Pancreas (tissue), 10 donors: ENCODE measurements at regions not wholly inside any gene's neighbourhood (a gene's known extent, or its start where the extent isn't known, plus 50 kb on each side); places are given as distances from the start of the nearest gene placed in this dataset.

Experiments
- ATAC-seq, 4 donors: fragments of 200-7000 bp; cut with Tn5 transposase; one replicate each; pipeline versions ENCODE4 v1.8.0 to v1.9.1; 2020; ENCODE audit warnings: mild to moderate bottlenecking in 4 of 4, moderate library complexity in 4 of 4
- DNase-seq, 6 donors: peaks; one replicate each; pipeline ENCODE4 v3.0.0-alpha.2; 2020
- FAIRE-seq: peaks from 2 replicates; lab custom pipeline; 2012; peaks lifted over from hg19 to GRCh38; lab: Jason Lieb, UNC
- H3K27ac ChIP-seq, 4 donors: fragments of 200-600 bp; sonication (generic); 1 replicate in 3 of 4; 2 replicates in 1 of 4; pipeline versions ENCODE4 v1.5.0 to v1.8.0; 2020
- H3K27me3 ChIP-seq, 4 donors: fragments of 200-600 bp; one replicate each; pipeline ENCODE4 v1.8.0; 2021
- H3K36me3 ChIP-seq, 3 donors: fragments of 200-600 bp; sonication (generic) in 1 of 3; one replicate each; pipeline versions ENCODE4 v1.5.0 to v1.8.0; 2020 to 2021
- H3K4me1 ChIP-seq, 3 donors: fragments of 200-600 bp; one replicate each; pipeline ENCODE4 v1.8.0; 2021
- H3K4me3 ChIP-seq, 4 donors: fragments of 200-600 bp; sonication (generic) in 2 of 4; one replicate each; pipeline versions ENCODE4 v1.5.0 to v1.8.0; 2020 to 2021
- H3K9me3 ChIP-seq, 4 donors: fragments of 200-600 bp; one replicate each; pipeline ENCODE4 v1.8.0; 2021
- WGBS, 2 donors: extraction: QIAGEN DNeasy Blood & Tissue Kit; methylation state at CpG; one replicate each; pipeline ENCODE4 v1.1.7; 2013; 5-methylcytosine and 5-hydroxymethylcytosine counted together
- intact Hi-C, 3 donors: fragments of 100-400 bp; cut with DNase I; formaldehyde crosslinking; loops; one replicate each; pipeline versions ENCODE4 v1.11.1 to v1.14.2; 2022
- TF ChIP-seq, protein P1 (sequence below), 4 donors: fragments of 200-600 bp; sonication (generic) in 3 of 4; IDR thresholded peaks; one replicate each; pipeline versions ENCODE4 v1.5.0 to v1.8.0; 2021; ENCODE audit warnings: antibody characterized with exemption in 4 of 4
- donor health status: healthy with polysubstance abuse.
- donor health status: DM: no; HTN: no; CAD: no; lungs with moderate emphysema.
- donor health status: DM: no; HTN: no; CAD: no.
- donor health status: control.
- donor health status: control.
- donor health status: Bipolar disorder and iron deficiency.
- donor health status: DM: yes; HTN: yes; CAD: no.
- donor health status: DM: no; HTN: no; CAD: no.
- donor health status: DM: no; HTN: no; CAD: no.
- donor health status: DM: yes; HTN: yes; CAD: no.

DNA sequence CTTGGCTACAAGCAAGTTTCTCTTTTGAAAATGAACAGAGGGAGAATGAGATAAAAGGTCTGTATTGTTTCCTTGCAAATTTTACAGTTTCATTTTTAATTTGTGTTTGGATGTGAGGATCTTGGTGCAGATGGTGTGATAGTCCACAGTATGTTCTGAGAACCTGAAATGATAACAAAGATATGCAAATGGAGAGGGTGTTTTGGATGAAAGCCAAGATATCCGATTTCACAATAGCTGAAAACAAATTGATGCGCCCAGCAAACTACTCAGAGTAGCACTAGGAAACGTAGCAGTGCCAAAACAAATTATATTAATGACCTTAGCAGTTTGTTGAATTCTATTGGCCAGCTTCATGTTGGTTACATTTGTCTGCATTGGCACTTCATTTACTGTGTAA is 683.5 kb downstream of the TMEM182 start:
- no peak for ATAC-seq
- intact Hi-C loops: no loop called here
- WGBS, 2 donors: 25 to 35% methylated on average over 3 of the region's 3 CpGs

DNA sequence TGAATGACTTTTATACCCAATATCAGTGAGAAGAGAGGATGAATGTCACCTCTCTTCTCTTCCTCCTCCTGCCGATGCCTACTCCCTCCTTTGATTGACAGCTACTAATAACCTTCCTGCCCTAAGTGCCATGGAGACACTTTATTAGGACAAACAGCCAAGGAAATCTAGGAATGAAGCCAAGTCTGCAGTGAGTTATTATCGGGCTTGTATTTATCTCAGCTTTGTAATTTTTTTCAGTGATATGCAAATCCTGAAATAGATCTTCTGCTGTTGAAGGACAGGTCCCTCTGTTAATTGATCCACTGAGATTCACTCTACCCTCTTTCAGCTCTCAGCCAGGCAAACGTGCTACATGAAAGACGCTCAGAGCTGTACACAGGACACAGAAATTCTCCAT is 686.7 kb downstream of the TMEM182 start:
- intact Hi-C loops: no loop called here
- Histone ChIP-seq H3K4me1 (no peaks in the 10 kb centered on the region), H3K27ac (no peak overlapping the region), H3K9me3 (no peaks in the 10 kb centered on the region), H3K27me3 (peaks cover 0 to 9% (median 2%) of the 10 kb centered on the region in 4 donors), H3K36me3 (no peaks in the 10 kb centered on the region), H3K4me3 (no peak overlapping the region)
- no peak for DNase-seq
- TF ChIP-seq, protein P1, sequence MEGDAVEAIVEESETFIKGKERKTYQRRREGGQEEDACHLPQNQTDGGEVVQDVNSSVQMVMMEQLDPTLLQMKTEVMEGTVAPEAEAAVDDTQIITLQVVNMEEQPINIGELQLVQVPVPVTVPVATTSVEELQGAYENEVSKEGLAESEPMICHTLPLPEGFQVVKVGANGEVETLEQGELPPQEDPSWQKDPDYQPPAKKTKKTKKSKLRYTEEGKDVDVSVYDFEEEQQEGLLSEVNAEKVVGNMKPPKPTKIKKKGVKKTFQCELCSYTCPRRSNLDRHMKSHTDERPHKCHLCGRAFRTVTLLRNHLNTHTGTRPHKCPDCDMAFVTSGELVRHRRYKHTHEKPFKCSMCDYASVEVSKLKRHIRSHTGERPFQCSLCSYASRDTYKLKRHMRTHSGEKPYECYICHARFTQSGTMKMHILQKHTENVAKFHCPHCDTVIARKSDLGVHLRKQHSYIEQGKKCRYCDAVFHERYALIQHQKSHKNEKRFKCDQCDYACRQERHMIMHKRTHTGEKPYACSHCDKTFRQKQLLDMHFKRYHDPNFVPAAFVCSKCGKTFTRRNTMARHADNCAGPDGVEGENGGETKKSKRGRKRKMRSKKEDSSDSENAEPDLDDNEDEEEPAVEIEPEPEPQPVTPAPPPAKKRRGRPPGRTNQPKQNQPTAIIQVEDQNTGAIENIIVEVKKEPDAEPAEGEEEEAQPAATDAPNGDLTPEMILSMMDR (IDR thresholded peaks at IDR 0.05): no peak
- ATAC-seq: no peak
- no peak for FAIRE-seq
- 10 to 11% methylated on average over 4 of the region's 4 CpGs for WGBS, 2 donors

More for the DNA sequence above, 683.5 kb downstream of the TMEM182 start:
- H3K27ac ChIP-seq: no peak overlapping the region
- no peaks in the 10 kb centered on the region for H3K9me3 ChIP-seq
- FAIRE-seq (no peak), DNase-seq (no peak)
- TF ChIP-seq, protein P1 (IDR thresholded peaks at IDR 0.05): no peak
- H3K36me3 ChIP-seq: no peaks in the 10 kb centered on the region
- no peaks in the 10 kb centered on the region for H3K4me1 ChIP-seq
- peaks cover 0 to 9% (median 2%) of the 10 kb centered on the region in 4 donors for H3K27me3 ChIP-seq
- H3K4me3 ChIP-seq: no peak overlapping the region

DNA sequence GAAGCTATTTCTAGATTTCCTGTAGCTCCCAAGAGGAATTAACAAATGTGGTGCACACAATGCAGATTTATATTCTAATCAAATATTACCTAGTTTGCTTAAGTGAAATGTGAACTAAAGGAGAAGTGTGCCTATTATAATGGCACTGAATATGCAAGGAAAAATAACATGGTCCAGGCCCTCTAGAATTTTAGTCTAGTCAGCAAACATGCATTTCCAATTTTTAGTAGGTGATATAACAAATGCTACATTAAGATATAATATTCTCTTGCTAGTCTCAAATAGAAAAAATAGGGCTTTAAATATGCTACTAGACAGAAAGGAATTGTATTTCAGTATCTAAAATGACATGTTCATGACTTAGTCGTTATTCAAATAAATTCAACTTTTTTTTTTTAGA is 689.5 kb downstream of the TMEM182 start:
- WGBS, 2 donors: 70 to 78% methylated on average over 1 of the region's 1 CpG
- no peak for FAIRE-seq
- intact Hi-C loops: no loop called here

GRCh38 chr2:103459283-103459682 is 697.5 kb downstream of the TMEM182 start:
- no peak for ATAC-seq

More for the DNA sequence above, 689.5 kb downstream of the TMEM182 start:
- H3K27ac ChIP-seq: no peak overlapping the region
- TF ChIP-seq, protein P1 (IDR thresholded peaks at IDR 0.05): no peak
- no peaks in the 10 kb centered on the region for H3K36me3 ChIP-seq
- no peaks in the 10 kb centered on the region for H3K4me1 ChIP-seq
- no peak for ATAC-seq
- H3K4me3 ChIP-seq: no peak overlapping the region
- no peaks in the 10 kb centered on the region for H3K9me3 ChIP-seq
- no peak for DNase-seq
- H3K27me3 ChIP-seq: peaks cover 0 to 9% (median 2%) of the 10 kb centered on the region in 4 donors

GRCh38 chr2:103462101-103462500 is 700.3 kb downstream of the TMEM182 start:
- Histone ChIP-seq H3K9me3 (no peaks in the 10 kb centered on the region), H3K4me1 (no peaks in the 10 kb centered on the region), H3K4me3 (no peak overlapping the region), H3K36me3 (no peaks in the 10 kb centered on the region), H3K27ac (no peak overlapping the region), H3K27me3 (no peaks in the 10 kb centered on the region)
- FAIRE-seq (no peak), DNase-seq (no peak), ATAC-seq (no peak)
- WGBS, 2 donors: 64 to 69% methylated on average over 2 of the region's 2 CpGs
- intact Hi-C loops: no loop called here
- TF ChIP-seq, protein P1 (IDR thresholded peaks at IDR 0.05): no peak

More at GRCh38 chr2:103459283-103459682, 697.5 kb downstream of the TMEM182 start:
- Histone ChIP-seq H3K36me3 (no peaks in the 10 kb centered on the region), H3K9me3 (no peaks in the 10 kb centered on the region), H3K4me3 (no peak overlapping the region), H3K27ac (no peak overlapping the region), H3K4me1 (no peaks in the 10 kb centered on the region), H3K27me3 (no peaks in the 10 kb centered on the region)
- DNase-seq: no peak
- no peak for FAIRE-seq
- 25 to 30% methylated on average over 2 of the region's 2 CpGs for WGBS, 2 donors
- intact Hi-C loops: no loop called here
- TF ChIP-seq, protein P1 (IDR thresholded peaks at IDR 0.05): no peak
